ENCODE measurements at regions not wholly inside any gene's neighbourhood (a gene's known extent, or its start where the extent isn't known, plus 50 kb on each side); places are given as distances from the start of the nearest gene placed in this dataset.
"Not testable (repeated sequence)": the region's sequence is repeated elsewhere in the genome, so short reads cannot be mapped to it uniquely, and the experiment has no call there.

DNA sequence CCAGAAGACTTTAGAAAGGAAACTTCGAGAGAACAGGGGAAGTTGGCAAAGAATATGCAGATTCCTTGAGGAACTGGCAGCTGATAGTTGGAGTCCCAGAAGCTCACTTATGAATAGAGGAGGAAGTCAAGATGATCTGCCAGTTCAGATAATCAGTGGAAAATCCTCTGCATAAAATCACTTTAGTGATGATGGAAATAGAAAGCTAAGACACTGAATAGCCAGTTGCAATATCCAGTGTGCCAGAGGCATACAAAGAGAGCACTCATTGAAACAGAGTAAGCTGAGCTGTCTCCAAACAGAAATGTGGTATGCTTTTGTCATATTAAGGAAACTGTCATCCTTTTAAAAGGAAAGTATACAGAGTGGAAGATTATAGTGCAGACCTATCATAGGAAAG, 1207.6 kb downstream of the OTOL1 start:
- intact Hi-C loops (cut with DNase I), result no loop called here
- DNase-seq (ENCODE audit: low spot score), result no peak

DNA sequence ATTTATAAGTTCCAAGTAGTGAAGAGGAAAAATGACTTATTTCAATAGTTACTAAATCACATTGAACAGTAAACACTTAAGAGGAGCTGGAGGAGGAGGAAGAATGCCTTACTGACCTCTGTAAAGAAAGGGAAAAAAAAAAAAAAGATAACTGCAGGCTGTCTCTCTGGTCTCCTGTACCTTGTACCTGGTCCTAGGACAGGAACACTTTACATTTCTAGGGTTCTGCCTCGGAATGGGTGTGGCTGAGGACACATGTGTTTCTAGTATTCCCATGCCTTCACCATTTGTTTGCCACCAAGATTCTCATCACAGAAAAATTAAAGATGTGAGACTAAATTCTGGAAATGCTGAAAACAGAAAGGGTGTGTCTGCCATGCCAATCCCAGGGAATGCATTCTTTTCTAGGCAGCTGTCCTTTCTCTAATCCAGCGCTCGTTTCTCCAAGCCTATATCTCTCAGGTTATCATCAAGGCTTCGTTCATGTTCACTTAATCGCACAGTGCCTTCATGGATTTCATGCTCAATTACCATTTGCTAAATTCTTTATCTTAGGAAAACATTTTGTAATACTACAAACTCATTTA, 1208.3 kb downstream of the OTOL1 start:
- intact Hi-C loops (cut with DNase I), result no loop called here
- DNase-seq (ENCODE audit: low spot score), result no peak

DNA sequence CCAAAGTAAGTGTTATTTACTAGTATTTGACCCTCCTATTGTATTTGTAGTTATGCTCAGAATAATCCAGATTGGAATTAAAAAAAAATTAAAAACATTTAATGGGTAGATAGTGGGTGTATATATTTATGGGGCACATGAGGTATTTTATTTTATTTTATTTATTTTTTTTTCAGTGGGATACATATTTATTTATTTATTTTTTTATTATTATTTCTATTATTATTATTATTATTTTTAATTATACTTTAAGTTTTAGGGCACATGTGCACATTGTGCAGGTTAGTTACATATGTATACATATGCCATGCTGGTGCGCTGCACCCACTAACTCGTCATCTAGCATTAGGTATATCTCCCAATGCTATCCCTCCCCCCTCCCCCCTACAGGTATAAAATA, 1211.8 kb downstream of the OTOL1 start:
- intact Hi-C loops (cut with DNase I); DNase-seq (ENCODE audit: low spot score): not testable (repeated sequence)

DNA sequence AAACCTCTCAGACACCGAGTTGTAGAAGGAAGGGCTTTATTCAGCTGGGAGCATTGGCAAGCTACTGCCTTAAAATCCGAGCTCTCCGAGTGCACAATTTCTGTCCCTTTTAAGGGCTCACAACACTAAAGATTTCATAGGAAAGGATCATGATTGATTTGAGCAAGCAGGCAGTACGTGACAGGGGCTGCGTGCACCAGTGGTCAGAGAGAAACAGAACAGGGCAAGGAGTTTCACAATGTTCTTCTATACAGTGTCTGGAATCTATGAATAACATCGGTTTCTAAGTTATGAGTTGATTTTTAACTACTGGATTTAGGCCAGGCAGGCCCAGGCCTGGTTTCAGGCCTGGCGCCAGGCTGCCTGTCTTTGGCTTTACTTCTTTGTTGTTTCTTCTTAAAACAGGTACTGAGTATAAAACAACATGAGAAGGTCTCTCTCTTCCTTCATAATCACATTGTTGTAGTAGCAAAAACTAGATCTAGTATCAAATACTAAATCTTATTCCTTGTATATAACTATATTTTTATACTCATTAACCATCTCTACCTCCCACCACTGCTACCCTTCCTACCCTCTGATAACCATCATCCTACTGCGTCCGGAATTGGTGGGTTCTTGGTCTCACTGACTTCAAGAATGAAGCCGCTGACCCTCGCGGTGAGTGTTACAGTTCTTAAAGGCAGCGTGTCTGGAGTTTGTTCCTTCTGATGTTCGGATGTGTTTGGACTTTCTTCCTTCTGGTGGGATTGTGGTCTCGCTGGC, 1212.5 kb downstream of the OTOL1 start:
- DNase-seq (ENCODE audit: low spot score); intact Hi-C loops (cut with DNase I): not testable (repeated sequence)

DNA sequence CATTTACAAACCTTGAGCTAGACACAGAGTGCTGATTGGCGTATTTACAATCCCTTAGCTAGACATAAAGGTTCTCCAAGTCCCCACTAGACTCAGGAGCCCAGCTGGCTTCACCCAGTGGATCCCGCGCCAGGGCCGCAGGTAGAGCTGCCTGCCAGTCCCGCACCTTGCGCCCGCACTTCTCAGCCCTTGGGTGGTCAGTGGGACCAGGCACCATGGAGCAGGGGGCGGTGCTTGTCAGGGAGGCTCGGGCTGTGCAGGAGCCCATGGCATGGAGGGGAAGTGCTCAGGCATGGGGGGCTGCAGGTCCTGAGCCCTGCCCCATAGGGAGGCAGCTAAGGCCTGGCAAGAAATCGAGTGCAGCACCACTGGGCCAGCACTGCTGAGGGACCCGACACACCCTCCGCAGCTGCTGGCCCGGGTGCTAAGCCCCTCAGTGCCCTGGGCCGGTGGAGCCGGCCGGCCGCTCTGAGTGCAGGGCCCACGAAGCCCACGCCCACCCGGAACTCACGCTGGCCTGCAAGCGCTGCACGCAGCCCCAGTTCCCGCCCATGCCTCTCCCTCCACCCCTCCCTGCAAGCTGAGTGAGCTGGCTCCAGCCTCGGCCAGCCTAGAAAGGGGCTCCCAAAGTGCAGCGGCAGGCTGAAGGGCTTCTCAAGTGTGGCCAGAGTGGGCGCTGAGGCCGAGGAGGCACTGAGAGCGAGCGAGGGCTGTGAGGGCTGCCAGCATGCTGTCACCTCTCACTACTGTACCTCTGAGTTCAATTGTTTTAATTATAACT, 1213.9 kb downstream of the OTOL1 start:
- intact Hi-C loops (cut with DNase I), result no loop called here
- DNase-seq (ENCODE audit: low spot score), result no peak

DNA sequence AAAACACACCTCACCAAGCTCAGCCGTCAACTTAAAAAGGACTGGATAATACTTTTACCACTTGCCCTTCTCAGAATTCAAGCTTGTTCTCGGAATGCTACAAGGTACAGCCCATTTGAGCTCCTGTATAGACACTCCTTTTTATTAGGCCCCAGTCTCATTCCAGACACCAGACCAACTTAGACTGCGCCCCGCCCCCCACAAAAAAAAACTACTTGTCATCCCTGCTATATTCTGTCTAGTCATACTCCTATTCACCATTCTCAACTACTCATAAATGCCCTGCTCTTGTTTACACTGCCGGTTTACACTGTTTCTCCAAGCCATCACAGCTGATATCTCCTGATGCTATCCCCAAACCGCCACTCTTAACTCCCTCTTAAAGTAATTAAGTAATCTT, 1220.5 kb downstream of the OTOL1 start:
- intact Hi-C loops (cut with DNase I); DNase-seq (ENCODE audit: low spot score): not testable (repeated sequence)

DNA sequence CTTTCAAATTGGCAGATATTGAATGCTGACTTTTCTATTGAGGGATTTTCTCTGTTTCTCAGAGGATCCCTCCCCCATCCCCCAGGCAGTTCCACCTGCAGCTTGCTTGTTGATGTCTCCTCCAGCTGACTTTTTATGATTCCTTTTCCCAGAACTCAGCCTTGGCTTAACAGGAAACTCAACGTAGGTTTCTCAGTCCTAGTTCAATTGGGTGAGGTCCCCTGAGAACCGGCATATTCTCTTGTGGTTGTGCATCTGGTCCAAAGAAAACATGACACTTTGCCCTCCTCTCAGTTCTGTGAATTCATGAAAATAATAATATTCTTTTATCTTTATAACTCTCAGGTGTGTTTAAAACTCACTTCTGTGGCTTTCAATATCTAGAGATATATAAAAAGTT, 1222.1 kb downstream of the OTOL1 start:
- intact Hi-C loops (cut with DNase I), result no loop called here
- DNase-seq (ENCODE audit: low spot score), result no peak

DNA sequence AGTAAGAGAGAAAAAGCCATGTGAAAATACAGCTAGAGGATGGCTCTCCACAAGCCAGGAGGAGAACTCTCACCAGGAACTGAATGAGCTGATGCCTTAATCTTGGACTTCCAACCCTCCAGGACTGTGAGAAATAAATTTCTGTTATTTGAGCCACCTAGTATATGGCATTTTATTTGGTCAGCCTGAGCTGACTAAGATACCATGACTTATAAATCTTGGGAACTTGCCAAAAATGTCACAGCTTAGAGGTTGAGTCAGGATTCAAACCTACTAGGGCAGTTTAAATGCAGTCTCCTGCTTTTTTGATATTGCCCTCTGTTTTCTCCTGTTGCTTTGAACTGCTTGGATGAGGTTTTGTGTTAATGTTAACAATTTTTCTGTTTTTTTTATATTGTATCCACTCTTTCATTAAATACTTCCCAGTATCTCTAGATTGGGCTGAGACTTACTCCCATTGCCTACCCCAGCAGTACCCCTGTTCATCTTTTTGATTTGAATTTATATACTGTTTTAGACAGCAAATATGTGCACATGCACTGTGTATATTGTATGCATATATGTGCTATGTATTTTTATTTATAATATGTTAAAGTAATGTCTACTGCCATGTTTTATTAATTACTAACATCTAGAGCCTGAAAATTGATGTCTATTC, 1223.2 kb downstream of the OTOL1 start:
- DNase-seq (ENCODE audit: low spot score), result no peak
- intact Hi-C loops (cut with DNase I), result no loop called here

DNA sequence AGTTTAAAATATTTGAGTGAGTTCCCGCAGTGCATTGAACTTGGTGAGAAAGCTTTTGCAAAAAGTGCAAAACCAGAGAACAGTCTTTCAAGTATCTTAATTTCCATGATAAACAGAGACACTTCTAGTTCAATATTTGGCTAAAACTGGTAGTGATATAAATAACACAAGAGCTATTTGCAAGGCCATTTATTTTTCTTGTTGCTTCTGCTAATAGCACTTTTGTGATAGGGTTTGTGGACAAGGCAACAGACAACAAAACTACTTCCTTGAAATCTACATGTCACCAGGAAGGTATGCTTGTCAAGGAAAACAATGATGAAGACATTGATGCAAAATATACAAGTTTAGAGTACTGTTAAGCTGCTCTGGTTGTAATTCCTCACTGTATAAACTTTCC, 1225.1 kb downstream of the OTOL1 start:
- no peak for DNase-seq (ENCODE audit: low spot score)
- intact Hi-C loops (cut with DNase I), result no loop called here

DNA sequence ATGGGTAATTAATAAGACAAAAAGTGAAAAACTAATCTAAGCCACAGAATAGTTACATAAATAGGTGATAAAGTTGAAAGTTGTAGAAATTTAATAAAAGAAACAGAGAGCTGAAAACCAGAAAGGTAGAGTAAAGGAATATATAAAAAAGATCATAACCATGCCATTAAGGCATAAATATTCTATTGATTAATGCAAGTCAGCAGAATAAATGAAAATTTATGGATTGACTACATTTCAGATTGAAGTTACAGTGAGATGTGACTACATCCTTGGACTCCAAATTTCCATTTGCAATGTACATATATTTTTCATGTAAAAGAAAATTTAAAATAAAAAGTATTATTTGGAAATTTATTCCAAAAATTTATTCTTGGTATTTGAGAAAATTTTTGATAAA, 1225.7 kb downstream of the OTOL1 start:
- intact Hi-C loops (cut with DNase I), result no loop called here
- DNase-seq (ENCODE audit: low spot score), result no peak

DNA sequence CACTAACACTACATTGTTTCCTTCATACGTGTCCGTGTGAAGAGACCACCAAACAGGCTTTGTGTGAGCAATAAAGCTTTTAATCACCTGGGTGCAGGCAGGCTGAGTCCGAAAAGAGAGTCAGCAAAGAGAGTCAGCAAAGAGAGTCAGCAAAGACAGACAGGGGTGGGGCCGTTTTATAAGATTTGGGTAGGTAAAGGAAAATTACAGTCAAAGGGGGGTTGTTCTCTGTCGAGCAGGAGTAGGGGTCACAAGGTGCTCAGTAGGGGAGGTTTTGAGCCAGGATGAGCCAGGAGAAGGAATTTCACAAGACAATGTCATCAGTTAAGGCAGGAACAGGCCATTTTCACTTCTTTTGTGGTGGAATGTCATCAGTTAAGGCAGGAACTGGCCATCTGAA, 1226.2 kb downstream of the OTOL1 start:
- DNase-seq (ENCODE audit: low spot score); intact Hi-C loops (cut with DNase I): not testable (repeated sequence)

DNA sequence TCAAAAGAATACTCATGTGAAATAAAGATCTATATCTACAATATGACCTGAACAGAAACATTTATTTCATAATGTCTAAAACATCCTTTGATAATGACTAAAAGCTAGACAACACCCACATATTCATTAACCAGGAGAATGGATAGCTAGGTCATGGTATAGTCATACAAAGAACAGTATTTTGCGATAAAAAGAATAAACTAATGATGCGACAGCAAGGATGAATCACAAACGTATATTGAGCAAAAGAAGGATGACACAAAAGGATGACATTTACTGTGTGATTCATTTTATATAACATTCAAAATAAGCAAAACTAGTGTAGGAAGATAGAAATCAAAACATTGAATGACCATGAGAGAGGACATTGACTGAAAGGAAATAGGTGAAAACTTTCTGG, 1233.1 kb downstream of the OTOL1 start:
- no peak for DNase-seq (ENCODE audit: low spot score)
- intact Hi-C loops (cut with DNase I), result no loop called here

DNA sequence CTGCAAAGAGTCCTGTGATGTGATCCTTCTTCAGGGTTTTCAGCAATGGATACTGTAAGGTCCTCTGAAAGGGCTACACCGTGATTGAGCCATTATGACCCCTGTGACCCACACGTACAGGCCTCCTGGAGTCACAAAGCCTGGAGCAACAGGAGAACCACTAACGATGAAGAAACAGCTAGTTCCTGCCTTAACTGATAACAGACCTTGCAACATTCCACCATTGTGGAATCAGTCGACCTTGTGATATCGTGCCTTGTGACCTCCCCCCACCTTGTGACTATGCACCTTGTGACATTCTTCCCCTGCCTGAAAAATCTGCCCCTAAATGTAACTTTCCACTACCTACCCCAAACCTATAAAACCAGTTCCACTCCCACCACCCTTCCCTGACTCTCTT, 1235.4 kb downstream of the OTOL1 start:
- DNase-seq (ENCODE audit: low spot score); intact Hi-C loops (cut with DNase I): not testable (repeated sequence)

DNA sequence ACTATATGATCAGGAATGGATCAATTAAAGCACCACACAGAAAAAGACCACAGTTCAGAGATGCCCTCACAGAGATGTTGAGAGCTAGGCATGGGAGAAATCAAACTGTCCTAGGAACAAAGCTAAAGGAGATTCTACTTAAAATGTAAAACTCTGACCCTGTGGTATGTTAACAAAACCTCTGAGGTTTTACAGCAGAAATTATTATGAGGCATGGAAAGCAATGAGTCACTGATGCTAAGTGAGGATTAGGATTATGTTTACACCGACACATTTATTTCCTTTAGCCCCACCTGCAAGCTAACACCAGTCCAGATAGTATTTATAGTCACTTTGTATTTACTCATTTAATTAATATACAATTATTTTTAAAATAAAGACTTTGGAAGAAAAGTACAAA, 1242.2 kb downstream of the OTOL1 start:
- intact Hi-C loops (cut with DNase I), result no loop called here

DNA sequence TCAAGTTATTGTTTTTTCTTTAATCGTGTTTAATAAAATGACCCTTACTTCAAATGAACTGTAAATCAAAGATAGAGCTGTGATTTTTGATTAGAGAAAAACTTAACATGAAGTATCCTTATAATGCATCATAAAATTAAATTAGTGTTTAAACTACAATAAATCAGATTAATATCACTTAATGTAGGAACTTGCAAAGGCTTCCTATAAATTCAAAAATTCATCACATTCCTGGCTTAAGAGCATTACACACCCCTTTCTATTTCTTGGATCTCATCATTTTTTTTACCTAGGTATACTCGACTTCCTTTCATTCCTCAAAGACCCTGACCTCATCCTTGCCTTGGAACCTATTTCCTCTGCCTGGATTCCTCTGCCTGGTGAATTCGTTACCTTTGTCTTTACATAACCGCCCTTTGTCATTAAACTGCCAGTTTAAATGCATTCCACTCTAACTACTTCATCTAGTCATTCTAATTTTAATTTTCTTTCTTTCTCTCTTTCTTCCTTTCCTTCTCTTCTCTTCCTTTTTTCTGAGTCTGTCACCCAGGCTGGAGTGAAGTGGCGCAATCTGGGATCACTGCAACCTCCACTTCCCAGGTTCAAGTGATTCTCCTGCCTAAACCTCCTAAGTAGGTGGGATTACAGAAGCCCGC, 1244.5 kb downstream of the OTOL1 start:
- no peak for DNase-seq (ENCODE audit: low spot score)
- intact Hi-C loops (cut with DNase I), result no loop called here

More for the DNA sequence above, 1242.2 kb downstream of the OTOL1 start:
- no peak for DNase-seq (ENCODE audit: low spot score)

DNA sequence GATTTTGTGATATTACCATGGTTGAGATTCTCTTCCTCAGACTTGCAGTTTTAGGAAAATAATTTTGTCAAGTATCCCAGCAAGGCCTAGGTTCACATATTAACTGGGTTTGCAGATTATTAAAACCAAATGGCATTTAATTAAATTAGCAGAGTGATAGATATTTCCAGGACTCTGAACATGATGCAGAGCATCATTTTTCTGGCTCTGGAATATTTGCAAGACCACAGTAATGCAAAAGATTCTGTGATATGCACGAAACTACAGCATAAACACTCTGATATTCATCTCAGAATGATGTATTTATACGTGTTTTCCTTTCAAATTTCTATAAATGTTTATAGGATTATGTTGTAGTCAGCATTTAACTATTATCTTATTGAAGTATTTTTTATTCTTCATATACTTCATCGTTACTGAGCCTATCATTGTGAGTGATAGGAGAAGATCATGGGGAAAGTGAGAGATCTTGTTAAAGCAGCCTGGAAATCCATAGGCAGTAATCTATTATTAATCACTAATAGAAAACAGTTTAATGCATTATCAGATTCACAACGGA, 1245.6 kb downstream of the OTOL1 start:
- no peak for DNase-seq (ENCODE audit: low spot score)
- intact Hi-C loops (cut with DNase I), result no loop called here

DNA sequence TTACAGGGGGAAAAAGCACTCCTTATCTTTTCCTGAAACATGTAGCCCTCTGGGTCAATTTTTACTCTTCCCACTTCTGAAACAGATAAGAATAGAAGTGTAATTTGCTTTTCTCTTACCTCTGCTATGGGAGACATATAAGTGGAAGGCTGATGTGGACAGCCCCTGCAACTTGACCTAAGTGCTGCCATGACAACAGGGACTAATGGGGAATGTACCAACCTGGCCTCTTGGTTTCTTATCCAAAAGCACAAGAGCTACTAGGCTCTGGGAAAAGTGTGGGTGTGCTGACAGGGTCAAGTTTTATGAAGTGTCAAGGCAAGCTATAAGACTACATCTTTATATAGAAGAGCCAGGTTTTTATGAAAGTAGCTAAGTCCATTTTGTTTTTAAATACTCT, 1246.5 kb downstream of the OTOL1 start:
- intact Hi-C loops (cut with DNase I), result no loop called here
- DNase-seq (ENCODE audit: low spot score), result no peak

DNA sequence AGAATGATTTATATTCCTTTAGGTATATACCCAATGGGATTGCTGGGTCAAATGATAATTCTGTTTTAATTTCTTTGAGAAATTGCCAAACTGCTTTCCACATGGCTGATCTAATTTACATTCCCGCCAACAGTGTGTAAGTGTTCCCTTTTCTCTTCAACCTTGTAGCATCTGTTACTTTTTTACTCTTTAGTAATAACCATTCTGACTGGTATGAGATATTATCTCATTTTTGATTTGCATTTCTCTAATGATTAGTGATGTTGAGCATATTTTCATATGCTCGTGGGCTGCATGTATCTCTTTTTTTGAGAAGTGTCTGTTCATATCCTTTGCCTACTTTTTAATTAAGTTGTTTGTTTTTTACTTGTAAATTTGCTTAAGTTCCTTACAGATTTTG, 1264.2 kb downstream of the OTOL1 start:
- intact Hi-C loops (cut with DNase I), result no loop called here
- DNase-seq (ENCODE audit: low spot score), result no peak

Data from posterior vena cava (tissue), 2 donors.